Omental fat pad (tissue), 3 donors: ENCODE measurements at regions not wholly inside any gene's neighbourhood (a gene's known extent, or its start where the extent isn't known, plus 50 kb on each side); places are given as distances from the start of the nearest gene placed in this dataset.

Experiments
- ATAC-seq: fragments of 150-250 bp; one replicate; pipeline ENCODE4 v1.9.1; 2016; ENCODE audit warnings: mild to moderate bottlenecking, moderate library complexity; ENCODE audit not compliant: low FRiP score
- DNase-seq: peaks from one replicate; pipeline ENCODE4 v3.0.0-alpha.2; 2019; ENCODE audit warnings: low spot score
- TF ChIP-seq, protein P1 (sequence below), 3 donors: fragments of 450-650 bp; IDR thresholded peaks; one replicate each; pipeline ENCODE4 v1.5.1; 2016 to 2017; ENCODE audit warnings: antibody characterized with exemption in 3 of 3, mild to moderate bottlenecking in 3 of 3, moderate library complexity in 2 of 3

DNA sequence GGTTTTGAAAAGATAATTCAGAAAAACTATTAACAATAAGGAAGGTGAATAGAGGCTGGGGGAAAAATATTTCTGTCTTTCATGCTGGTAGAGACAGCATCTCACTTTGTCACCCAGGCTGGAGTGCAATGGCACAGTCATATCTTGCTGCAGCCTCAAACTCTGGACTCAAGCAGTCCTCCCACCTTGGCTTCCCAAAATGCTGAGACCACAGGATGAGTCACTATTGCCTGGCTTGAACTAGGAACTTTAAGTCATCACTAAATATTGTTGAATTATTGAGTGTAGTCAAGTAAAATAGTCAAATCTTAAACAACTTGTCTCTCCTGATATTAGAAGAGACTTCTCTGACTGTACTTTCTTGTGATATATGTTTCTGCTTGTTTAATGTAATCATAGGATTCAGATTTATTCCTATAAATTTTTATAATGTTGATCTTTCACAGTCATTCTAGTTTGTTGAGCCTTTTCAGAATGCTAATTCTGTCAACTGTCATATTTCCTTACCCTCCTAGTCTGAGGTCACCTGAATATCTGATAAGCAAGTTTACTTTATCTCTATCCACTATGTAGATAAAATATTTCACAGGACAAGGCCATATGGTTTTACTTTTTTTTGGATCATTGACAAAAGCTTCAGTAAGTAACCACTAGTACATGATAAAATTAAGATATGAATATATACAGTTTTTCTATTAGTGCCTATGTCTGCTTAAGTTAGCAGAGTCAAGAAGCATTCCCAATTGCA, 1696.5 kb downstream of the MAT2B start:
- TF ChIP-seq, protein P1, sequence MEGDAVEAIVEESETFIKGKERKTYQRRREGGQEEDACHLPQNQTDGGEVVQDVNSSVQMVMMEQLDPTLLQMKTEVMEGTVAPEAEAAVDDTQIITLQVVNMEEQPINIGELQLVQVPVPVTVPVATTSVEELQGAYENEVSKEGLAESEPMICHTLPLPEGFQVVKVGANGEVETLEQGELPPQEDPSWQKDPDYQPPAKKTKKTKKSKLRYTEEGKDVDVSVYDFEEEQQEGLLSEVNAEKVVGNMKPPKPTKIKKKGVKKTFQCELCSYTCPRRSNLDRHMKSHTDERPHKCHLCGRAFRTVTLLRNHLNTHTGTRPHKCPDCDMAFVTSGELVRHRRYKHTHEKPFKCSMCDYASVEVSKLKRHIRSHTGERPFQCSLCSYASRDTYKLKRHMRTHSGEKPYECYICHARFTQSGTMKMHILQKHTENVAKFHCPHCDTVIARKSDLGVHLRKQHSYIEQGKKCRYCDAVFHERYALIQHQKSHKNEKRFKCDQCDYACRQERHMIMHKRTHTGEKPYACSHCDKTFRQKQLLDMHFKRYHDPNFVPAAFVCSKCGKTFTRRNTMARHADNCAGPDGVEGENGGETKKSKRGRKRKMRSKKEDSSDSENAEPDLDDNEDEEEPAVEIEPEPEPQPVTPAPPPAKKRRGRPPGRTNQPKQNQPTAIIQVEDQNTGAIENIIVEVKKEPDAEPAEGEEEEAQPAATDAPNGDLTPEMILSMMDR (IDR thresholded peaks at IDR 0.05): no peak

GRCh38 chr5:165202519-165202910, 1697.1 kb downstream of the MAT2B start:
- DNase-seq (no peak), ATAC-seq (no peak)
- TF ChIP-seq, protein P1 (IDR thresholded peaks at IDR 0.05): no peak

More for the DNA sequence above, 1696.5 kb downstream of the MAT2B start:
- ATAC-seq (no peak), DNase-seq (no peak)

- TF ChIP-seq, protein P1 (IDR thresholded peaks at IDR 0.05): no peak
- ATAC-seq: no peak
These were observed 1703.8 kb downstream of the MAT2B start for GRCh38 chr5:165209101-165209727.

DNA sequence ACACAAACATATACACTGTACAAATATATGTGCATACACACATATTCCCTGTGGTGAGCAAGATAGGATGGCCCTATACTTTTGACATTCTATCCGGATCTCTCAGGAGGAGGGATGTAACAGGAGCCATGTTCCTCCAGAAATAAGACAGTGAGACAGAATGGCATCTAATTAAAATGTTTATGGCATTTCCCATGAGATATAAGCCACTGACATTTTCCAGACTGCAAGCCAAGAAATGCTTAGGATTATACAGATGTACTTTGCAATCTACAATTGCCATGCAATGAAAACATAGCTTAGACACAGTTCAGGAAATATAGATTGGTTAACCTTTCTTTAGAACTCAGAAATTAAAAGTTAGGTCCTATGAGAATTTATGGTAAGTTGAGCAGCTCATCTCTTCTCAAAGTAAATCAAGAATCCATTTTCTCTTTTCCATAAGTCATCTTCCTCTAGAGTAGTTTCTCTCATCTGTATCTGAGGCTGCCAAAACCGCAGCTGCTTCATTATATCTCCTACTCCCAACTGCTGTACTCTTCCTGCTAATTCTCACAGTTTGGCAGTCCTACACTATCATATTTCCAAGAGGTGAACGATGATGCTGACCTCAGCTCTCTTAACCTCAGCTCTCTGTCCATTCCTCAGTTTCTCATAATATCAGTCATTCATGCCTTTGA, 1719.1 kb downstream of the MAT2B start:
- ATAC-seq: no peak

More at GRCh38 chr5:165209101-165209727, 1703.8 kb downstream of the MAT2B start:
- DNase-seq: no peak

GRCh38 chr5:165227515-165227914, 1722.1 kb downstream of the MAT2B start:
- TF ChIP-seq, protein P1 (IDR thresholded peaks at IDR 0.05): no peak
- ATAC-seq (no peak), DNase-seq (no peak)

More for the DNA sequence above, 1719.1 kb downstream of the MAT2B start:
- no peak for DNase-seq
- TF ChIP-seq, protein P1 (IDR thresholded peaks at IDR 0.05): no peak

DNA sequence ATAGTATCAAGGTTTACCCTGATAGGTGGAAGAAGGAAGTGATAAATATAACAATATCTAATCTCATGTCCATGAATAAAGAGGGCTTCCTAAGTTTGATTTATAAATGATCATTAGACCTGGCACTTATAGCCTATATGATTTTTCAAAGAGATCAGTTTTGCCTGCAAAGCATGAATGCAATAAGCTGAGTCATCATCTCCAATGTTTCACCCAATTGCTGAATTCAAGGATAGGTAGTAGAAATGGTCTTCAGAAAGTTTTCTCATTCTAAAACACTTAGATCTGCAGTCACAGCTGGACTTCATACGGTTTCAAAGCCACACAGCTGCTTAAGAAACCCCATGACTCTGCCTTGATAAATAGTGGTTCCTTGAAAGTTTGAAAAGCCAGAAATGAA, 1722.8 kb downstream of the MAT2B start:
- ATAC-seq: no peak
- DNase-seq: no peak
- TF ChIP-seq, protein P1 (IDR thresholded peaks at IDR 0.05): no peak
